Activated naive CD8-positive, alpha-beta T cell treated with anti-CD3 and anti-CD28 coated beads, Interleukin-2, amount 50 U/mL, for 24 hours (primary cell): ENCODE measurements at regions not wholly inside any gene's neighbourhood (a gene's known extent, or its start where the extent isn't known, plus 50 kb on each side); places are given as distances from the start of the nearest gene placed in this dataset.

Experiments used
- ATAC-seq: fragments of 150-1000 bp; cut with Tn5 transposase; one replicate; pipeline ENCODE4 v1.10.0; 2021
- DNase-seq: peaks from one replicate; pipeline ENCODE4 v3.0.0; 2021
- H3K27ac Mint-ChIP-seq: one replicate; pipeline ENCODE4 v1.8.0; 2021; ENCODE audit warnings: mild to moderate bottlenecking, mixed read lengths
- H3K27me3 Mint-ChIP-seq: one replicate; pipeline ENCODE4 v1.8.0; 2021; ENCODE audit warnings: mixed read lengths
- H3K36me3 Mint-ChIP-seq: one replicate; pipeline ENCODE4 v1.8.0; 2021; ENCODE audit warnings: low read depth, mixed read lengths
- H3K4me1 Mint-ChIP-seq: one replicate; pipeline ENCODE4 v1.8.0; 2021; ENCODE audit warnings: mixed read lengths
- H3K4me3 Mint-ChIP-seq: one replicate; pipeline ENCODE4 v1.8.0; 2021; ENCODE audit warnings: mild to moderate bottlenecking, moderate library complexity, mixed read lengths
- H3K9me3 Mint-ChIP-seq: one replicate; pipeline ENCODE4 v1.8.0; 2021; ENCODE audit warnings: mixed read lengths

- DNase-seq (no peak), ATAC-seq (no peak)
- Mint-ChIP-seq H3K4me1 (peaks cover 14% of the 10 kb centered on the region), H3K4me3 (no peak overlapping the region), H3K36me3 (no peaks in the 10 kb centered on the region), H3K27me3 (no peaks in the 10 kb centered on the region), H3K27ac (no peak overlapping the region), H3K9me3 (peaks cover 5% of the 10 kb centered on the region)
Measured at GRCh38 chr2:181114021-181114420, 133.6 kb downstream of the UBE2E3 start.

GRCh38 chr2:181116261-181116660 lies 135.9 kb downstream of the UBE2E3 start:
- Mint-ChIP-seq H3K9me3 (peaks cover 8% of the 10 kb centered on the region), H3K36me3 (no peaks in the 10 kb centered on the region), H3K4me3 (no peak overlapping the region), H3K4me1 (peaks cover 21% of the 10 kb centered on the region), H3K27me3 (no peaks in the 10 kb centered on the region), H3K27ac (no peak overlapping the region)
- no peak for ATAC-seq
- DNase-seq, result no peak

- H3K4me3 Mint-ChIP-seq, result no peak overlapping the region
- H3K36me3 Mint-ChIP-seq, result no peaks in the 10 kb centered on the region
- H3K9me3 Mint-ChIP-seq, result peaks cover 8% of the 10 kb centered on the region
- no peaks in the 10 kb centered on the region for H3K27me3 Mint-ChIP-seq
- no peak for DNase-seq
- peaks cover 23% of the 10 kb centered on the region for H3K4me1 Mint-ChIP-seq
- no peak for ATAC-seq
- H3K27ac Mint-ChIP-seq, result no peak overlapping the region
Measured at GRCh38 chr2:181117206-181117925, 137.0 kb downstream of the UBE2E3 start.

GRCh38 chr2:181120625-181121024 lies 140.2 kb downstream of the UBE2E3 start:
- ATAC-seq (no peak), DNase-seq (no peak)
- H3K4me3 Mint-ChIP-seq, result no peak overlapping the region
- peaks cover 42% of the 10 kb centered on the region for H3K4me1 Mint-ChIP-seq
- no peaks in the 10 kb centered on the region for H3K27me3 Mint-ChIP-seq
- H3K9me3 Mint-ChIP-seq, result peaks cover 8% of the 10 kb centered on the region
- H3K36me3 Mint-ChIP-seq, result no peaks in the 10 kb centered on the region
- no peak overlapping the region for H3K27ac Mint-ChIP-seq

GRCh38 chr2:181121996-181122395 lies 141.6 kb downstream of the UBE2E3 start:
- H3K4me3 Mint-ChIP-seq, result no peak overlapping the region
- no peak for DNase-seq
- no peaks in the 10 kb centered on the region for H3K27me3 Mint-ChIP-seq
- H3K36me3 Mint-ChIP-seq, result no peaks in the 10 kb centered on the region
- H3K27ac Mint-ChIP-seq, result no peak overlapping the region
- peaks cover 53% of the 10 kb centered on the region for H3K4me1 Mint-ChIP-seq
- peaks cover 8% of the 10 kb centered on the region for H3K9me3 Mint-ChIP-seq
- ATAC-seq, result no peak

- H3K4me1 Mint-ChIP-seq, result peaks cover 55% of the 10 kb centered on the region
Measured at GRCh38 chr2:181122601-181123000, 142.2 kb downstream of the UBE2E3 start.

GRCh38 chr2:181123798-181124231 lies 143.4 kb downstream of the UBE2E3 start:
- Mint-ChIP-seq H3K27ac (peak overlapping the region; percentile 77), H3K4me1 (peaks cover 62% of the 10 kb centered on the region), H3K4me3 (peak overlapping the region; percentile 62), H3K27me3 (no peaks in the 10 kb centered on the region), H3K36me3 (peaks cover 2% of the 10 kb centered on the region), H3K9me3 (peaks cover 8% of the 10 kb centered on the region)
- DNase-seq (peak; percentile 31), ATAC-seq (peak; percentile 96)

More at GRCh38 chr2:181122601-181123000, 142.2 kb downstream of the UBE2E3 start:
- no peak overlapping the region for H3K27ac Mint-ChIP-seq
- H3K36me3 Mint-ChIP-seq, result no peaks in the 10 kb centered on the region
- H3K4me3 Mint-ChIP-seq, result no peak overlapping the region
- no peaks in the 10 kb centered on the region for H3K27me3 Mint-ChIP-seq
- no peak for DNase-seq
- H3K9me3 Mint-ChIP-seq, result peaks cover 8% of the 10 kb centered on the region
- ATAC-seq, result no peak

- H3K27me3 Mint-ChIP-seq, result no peaks in the 10 kb centered on the region
- peak overlapping the region; percentile 77 for H3K27ac Mint-ChIP-seq
- H3K36me3 Mint-ChIP-seq, result peaks cover 7% of the 10 kb centered on the region
- no peak for ATAC-seq
- peak overlapping the region; percentile 62 for H3K4me3 Mint-ChIP-seq
- peaks cover 67% of the 10 kb centered on the region for H3K4me1 Mint-ChIP-seq
- no peak for DNase-seq
- peaks cover 8% of the 10 kb centered on the region for H3K9me3 Mint-ChIP-seq
Measured at GRCh38 chr2:181124497-181124896, 144.1 kb downstream of the UBE2E3 start.

- H3K9me3 Mint-ChIP-seq, result peaks cover 5% of the 10 kb centered on the region
- H3K4me1 Mint-ChIP-seq, result peaks cover 70% of the 10 kb centered on the region
- no peaks in the 10 kb centered on the region for H3K27me3 Mint-ChIP-seq
- ATAC-seq, result no peak
- peak overlapping the region; percentile 62 for H3K4me3 Mint-ChIP-seq
- DNase-seq, result no peak
- peak overlapping the region; percentile 77 for H3K27ac Mint-ChIP-seq
- peaks cover 10% of the 10 kb centered on the region for H3K36me3 Mint-ChIP-seq
Measured at GRCh38 chr2:181125359-181125758, 145.0 kb downstream of the UBE2E3 start.

GRCh38 chr2:181126311-181126868 lies 146.0 kb downstream of the UBE2E3 start:
- DNase-seq (no peak), ATAC-seq (no peak)
- Mint-ChIP-seq H3K27ac (peak overlapping the region; percentile 77), H3K27me3 (no peaks in the 10 kb centered on the region), H3K36me3 (peaks cover 10% of the 10 kb centered on the region), H3K4me1 (peaks cover 70% of the 10 kb centered on the region), H3K4me3 (peak overlapping the region; percentile 62), H3K9me3 (no peaks in the 10 kb centered on the region)

GRCh38 chr2:181128199-181128598 lies 147.8 kb downstream of the UBE2E3 start:
- H3K9me3 Mint-ChIP-seq, result no peaks in the 10 kb centered on the region
- H3K27me3 Mint-ChIP-seq, result no peaks in the 10 kb centered on the region
- ATAC-seq (no peak), DNase-seq (no peak)
- peak overlapping the region; percentile 82 for H3K27ac Mint-ChIP-seq
- H3K36me3 Mint-ChIP-seq, result peaks cover 11% of the 10 kb centered on the region
- peaks cover 77% of the 10 kb centered on the region for H3K4me1 Mint-ChIP-seq
- peak overlapping the region; percentile 30 for H3K4me3 Mint-ChIP-seq

- peak overlapping the region; percentile 74 for H3K27ac Mint-ChIP-seq
- H3K27me3 Mint-ChIP-seq, result no peaks in the 10 kb centered on the region
- peaks cover 19% of the 10 kb centered on the region for H3K36me3 Mint-ChIP-seq
- H3K9me3 Mint-ChIP-seq, result no peaks in the 10 kb centered on the region
- DNase-seq, result peak; percentile 25
- peak overlapping the region; percentile 31 for H3K4me3 Mint-ChIP-seq
- H3K4me1 Mint-ChIP-seq, result peaks cover 73% of the 10 kb centered on the region
- peak; percentile 38 for ATAC-seq
Measured at GRCh38 chr2:181129364-181130056, 149.1 kb downstream of the UBE2E3 start.

- Mint-ChIP-seq H3K27me3 (no peaks in the 10 kb centered on the region), H3K36me3 (peaks cover 27% of the 10 kb centered on the region), H3K4me3 (peak overlapping the region; percentile 71), H3K9me3 (peaks cover 4% of the 10 kb centered on the region), H3K27ac (no peak overlapping the region), H3K4me1 (peaks cover 69% of the 10 kb centered on the region)
- ATAC-seq (no peak), DNase-seq (no peak)
Measured at GRCh38 chr2:181130686-181131085, 150.3 kb downstream of the UBE2E3 start.

- Mint-ChIP-seq H3K27me3 (no peaks in the 10 kb centered on the region), H3K4me1 (peaks cover 60% of the 10 kb centered on the region), H3K36me3 (peaks cover 33% of the 10 kb centered on the region), H3K9me3 (peaks cover 10% of the 10 kb centered on the region), H3K4me3 (peak overlapping the region; percentile 71), H3K27ac (peak overlapping the region; percentile 68)
- ATAC-seq (peak; percentile 80), DNase-seq (no peak)
Measured at GRCh38 chr2:181131584-181131983, 151.2 kb downstream of the UBE2E3 start.

GRCh38 chr2:181138816-181139215 lies 158.4 kb downstream of the UBE2E3 start:
- Mint-ChIP-seq H3K36me3 (peaks cover 16% of the 10 kb centered on the region), H3K4me1 (peaks cover 56% of the 10 kb centered on the region), H3K27ac (peak overlapping the region; percentile 7), H3K27me3 (no peaks in the 10 kb centered on the region), H3K9me3 (peaks cover 10% of the 10 kb centered on the region), H3K4me3 (no peak overlapping the region)
- ATAC-seq, result no peak
- DNase-seq, result no peak
